IPS DF 4.7 (cell line): ENCODE measurements at regions not wholly inside any gene's neighbourhood (a gene's known extent, or its start where the extent isn't known, plus 50 kb on each side); places are given as distances from the start of the nearest gene placed in this dataset.
"Not testable (repeated sequence)": the region's sequence is repeated elsewhere in the genome, so short reads cannot be mapped to it uniquely, and the experiment has no call there.

Source experiments
- DNase-seq: peaks from one replicate; pipeline ENCODE4 v3.0.0-alpha.2; 2013; ENCODE audit warnings: low spot score; ENCODE audit errors: extremely low read depth

- DNase-seq, result no peak
Observed at GRCh38 chr7:16369855-16370254, 51.5 kb downstream of the CRPPA start.

GRCh38 chr7:16369309-16369708, 52.0 kb downstream of the CRPPA start:
- DNase-seq, result not testable (repeated sequence)

- DNase-seq, result no peak
Observed at GRCh38 chr7:16368885-16369284, 52.5 kb downstream of the CRPPA start.

- no peak for DNase-seq
Observed at GRCh38 chr7:16367115-16367514, 54.2 kb downstream of the CRPPA start.

- no peak for DNase-seq
Observed at GRCh38 chr7:16365952-16366351, 55.4 kb downstream of the CRPPA start.

- no peak for DNase-seq
Observed at GRCh38 chr7:16365177-16365576, 56.2 kb downstream of the CRPPA start.

GRCh38 chr7:16359216-16359615, 62.1 kb downstream of the CRPPA start:
- DNase-seq, result no peak

- no peak for DNase-seq
Observed at GRCh38 chr7:16357921-16358320, 63.4 kb downstream of the CRPPA start.

GRCh38 chr7:16357474-16357873, 63.9 kb downstream of the CRPPA start:
- no peak for DNase-seq

GRCh38 chr7:16356301-16356958, 64.9 kb downstream of the CRPPA start:
- no peak for DNase-seq

GRCh38 chr7:16354573-16354972, 66.8 kb downstream of the CRPPA start:
- no peak for DNase-seq

- DNase-seq, result no peak
Observed at GRCh38 chr7:16353226-16353625, 68.1 kb downstream of the CRPPA start.

- DNase-seq, result no peak
Observed at GRCh38 chr7:16350634-16351033, 70.7 kb downstream of the CRPPA start.

GRCh38 chr7:16348251-16348650, 73.1 kb downstream of the CRPPA start:
- DNase-seq, result no peak

GRCh38 chr7:16347827-16348192, 73.5 kb downstream of the CRPPA start:
- no peak for DNase-seq

GRCh38 chr7:16347066-16347826, 74.1 kb downstream of the CRPPA start:
- no peak for DNase-seq

GRCh38 chr7:16345979-16346958, 75.1 kb downstream of the CRPPA start:
- no peak for DNase-seq

- DNase-seq, result no peak
Observed at GRCh38 chr7:16344927-16345326, 76.4 kb downstream of the CRPPA start.

GRCh38 chr7:16343612-16344011, 77.7 kb downstream of the CRPPA start:
- no peak for DNase-seq

GRCh38 chr7:16338065-16338464, 83.3 kb downstream of the CRPPA start:
- DNase-seq, result no peak

- no peak for DNase-seq
Observed at GRCh38 chr7:16326106-16326505, 95.2 kb downstream of the CRPPA start.

GRCh38 chr7:16323313-16323712, 98.0 kb downstream of the CRPPA start:
- DNase-seq, result no peak
